ENCODE measurements at regions not wholly inside any gene's neighbourhood (a gene's known extent, or its start where the extent isn't known, plus 50 kb on each side); places are given as distances from the start of the nearest gene placed in this dataset.

DNA sequence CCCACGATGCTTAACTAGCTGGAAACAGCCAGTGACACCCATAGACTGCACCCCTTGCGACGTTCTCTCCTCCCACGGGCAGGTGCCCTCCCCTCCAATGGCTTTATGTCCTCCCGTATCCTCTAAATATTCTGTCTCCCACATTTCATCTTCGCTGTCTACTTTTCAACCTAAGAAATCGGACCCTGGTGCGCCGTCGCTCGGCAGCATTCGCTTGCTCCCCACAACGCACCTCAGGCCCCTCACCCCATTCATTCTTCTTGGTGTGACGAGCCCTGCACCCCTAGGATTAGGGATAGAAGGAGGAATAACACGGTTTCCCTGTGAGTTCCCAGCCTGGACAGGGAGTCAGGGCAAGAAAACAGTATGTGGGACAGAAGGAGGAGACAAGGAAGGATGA, 74.3 kb upstream of the FOXQ1 start:
- CTCF ChIA-PET: no interaction called here
- Histone ChIP-seq H3K9me3 (ENCODE audit: control insufficient read depth, insufficient read depth, low read depth, low read length) (no peaks in the 10 kb centered on the region), H3K36me3 (ENCODE audit: control insufficient read depth in 2 of 2, insufficient read depth in 1 of 2, low read length in 2 of 2) (no peaks in the 10 kb centered on the region), H3K4me1 (ENCODE audit: control insufficient read depth, insufficient read depth, low read length) (no peaks in the 10 kb centered on the region), H3K4me3 (ENCODE audit: low read depth, low read length) (no peak overlapping the region), H3K27ac (ENCODE audit: extremely low read depth, low read depth, low read length) (no peak overlapping the region)
- POLR2A ChIA-PET: no interaction called here
- no peak for TF ChIP-seq ZNF701 (tag by site-specific recombination; IDR thresholded peaks at IDR 0.05)
- no peak for TF ChIP-seq GFI1B (tag by site-specific recombination; IDR thresholded peaks at IDR 0.05)

DNA sequence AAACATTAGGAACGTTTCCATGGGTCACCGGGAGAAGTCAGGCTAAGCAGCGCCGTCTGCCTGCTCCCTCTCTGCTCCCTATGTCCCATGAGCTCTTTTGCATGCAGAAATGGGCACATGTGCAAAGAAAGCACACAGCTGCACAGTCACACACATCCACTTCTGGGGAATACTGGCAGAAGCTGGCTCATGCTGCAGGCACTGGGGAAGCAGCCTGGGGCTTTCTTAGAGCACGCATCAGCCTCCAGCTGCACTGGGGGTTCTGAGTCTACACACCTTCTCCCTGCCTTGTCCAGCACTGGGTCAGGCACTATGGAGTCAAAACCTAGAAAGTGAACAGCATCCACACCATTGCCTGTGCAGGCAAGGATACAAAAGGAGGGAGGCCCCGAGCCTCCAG, 76.1 kb upstream of the FOXQ1 start:
- Histone ChIP-seq H3K4me1 (ENCODE audit: control insufficient read depth, insufficient read depth, low read length) (no peaks in the 10 kb centered on the region), H3K4me3 (ENCODE audit: low read depth, low read length) (no peak overlapping the region), H3K9me3 (ENCODE audit: control insufficient read depth, insufficient read depth, low read depth, low read length) (no peaks in the 10 kb centered on the region), H3K36me3 (ENCODE audit: control insufficient read depth in 2 of 2, insufficient read depth in 1 of 2, low read length in 2 of 2) (no peaks in the 10 kb centered on the region), H3K27ac (ENCODE audit: extremely low read depth, low read depth, low read length) (no peak overlapping the region)
- TF ChIP-seq ZNF394 (tag by site-specific recombination; IDR thresholded peaks at IDR 0.05; ENCODE audit: borderline replicate concordance) (no peak), ZNF350 (tag by site-specific recombination; IDR thresholded peaks at IDR 0.05) (no peak), ZNF514 (tag by site-specific recombination; IDR thresholded peaks at IDR 0.05) (no peak), ZNF585B (tag by site-specific recombination; IDR thresholded peaks at IDR 0.05) (no peak)
- TF ChIP-seq, protein P1, sequence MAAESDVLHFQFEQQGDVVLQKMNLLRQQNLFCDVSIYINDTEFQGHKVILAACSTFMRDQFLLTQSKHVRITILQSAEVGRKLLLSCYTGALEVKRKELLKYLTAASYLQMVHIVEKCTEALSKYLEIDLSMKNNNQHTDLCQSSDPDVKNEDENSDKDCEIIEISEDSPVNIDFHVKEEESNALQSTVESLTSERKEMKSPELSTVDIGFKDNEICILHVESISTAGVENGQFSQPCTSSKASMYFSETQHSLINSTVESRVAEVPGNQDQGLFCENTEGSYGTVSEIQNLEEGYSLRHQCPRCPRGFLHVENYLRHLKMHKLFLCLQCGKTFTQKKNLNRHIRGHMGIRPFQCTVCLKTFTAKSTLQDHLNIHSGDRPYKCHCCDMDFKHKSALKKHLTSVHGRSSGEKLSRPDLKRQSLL (tag by site-specific recombination; IDR thresholded peaks at IDR 0.05): no peak
- CTCF ChIA-PET: no interaction called here
- POLR2A ChIA-PET: interaction anchor here (0.6 kb wide), 1 partner anchor 312 kb away, joined by 4 read pairs; no protein-coding TSS in a partner anchor

GRCh38 chr6:1233924-1234323, 78.0 kb upstream of the FOXQ1 start:
- no peaks in the 10 kb centered on the region for H3K9me3 ChIP-seq (ENCODE audit: control insufficient read depth, insufficient read depth, low read depth, low read length)
- ChIA-PET POLR2A (no interaction called here), CTCF (interaction anchor here (0.6 kb wide), 2 partner anchors 147 to 831 kb away, joined by 3 read pairs; no protein-coding TSS in a partner anchor)
- TF ChIP-seq SP2 (tag by site-specific recombination; IDR thresholded peaks at IDR 0.05) (no peak), ZNF76 (tag by site-specific recombination; IDR thresholded peaks at IDR 0.05; ENCODE audit: borderline replicate concordance, low read depth) (no peak), ZNF280C (tag by site-specific recombination; IDR thresholded peaks at IDR 0.05) (no peak), ZNF112 (tag by site-specific recombination; IDR thresholded peaks at IDR 0.05) (no peak), SALL2 (tag by site-specific recombination; IDR thresholded peaks at IDR 0.05; ENCODE audit: borderline replicate concordance) (no peak), ZNF48 (tag by site-specific recombination; IDR thresholded peaks at IDR 0.05) (no peak), ZSCAN18 (tag by site-specific recombination; IDR thresholded peaks at IDR 0.05) (no peak), OSR2 (tag by site-specific recombination; IDR thresholded peaks at IDR 0.05) (no peak), ZNF391 (tag by site-specific recombination; IDR thresholded peaks at IDR 0.05; ENCODE audit: borderline replicate concordance, low read depth) (no peak), ZNF623 (tag by site-specific recombination; IDR thresholded peaks at IDR 0.05) (no peak)
- TF ChIP-seq, protein P2, sequence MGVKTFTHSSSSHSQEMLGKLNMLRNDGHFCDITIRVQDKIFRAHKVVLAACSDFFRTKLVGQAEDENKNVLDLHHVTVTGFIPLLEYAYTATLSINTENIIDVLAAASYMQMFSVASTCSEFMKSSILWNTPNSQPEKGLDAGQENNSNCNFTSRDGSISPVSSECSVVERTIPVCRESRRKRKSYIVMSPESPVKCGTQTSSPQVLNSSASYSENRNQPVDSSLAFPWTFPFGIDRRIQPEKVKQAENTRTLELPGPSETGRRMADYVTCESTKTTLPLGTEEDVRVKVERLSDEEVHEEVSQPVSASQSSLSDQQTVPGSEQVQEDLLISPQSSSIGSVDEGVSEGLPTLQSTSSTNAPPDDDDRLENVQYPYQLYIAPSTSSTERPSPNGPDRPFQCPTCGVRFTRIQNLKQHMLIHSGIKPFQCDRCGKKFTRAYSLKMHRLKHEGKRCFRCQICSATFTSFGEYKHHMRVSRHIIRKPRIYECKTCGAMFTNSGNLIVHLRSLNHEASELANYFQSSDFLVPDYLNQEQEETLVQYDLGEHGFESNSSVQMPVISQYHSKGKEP (tag by site-specific recombination; IDR thresholded peaks at IDR 0.05): no peak
- no peak overlapping the region for H3K27ac ChIP-seq (ENCODE audit: extremely low read depth, low read depth, low read length)
- no peak overlapping the region for H3K4me3 ChIP-seq (ENCODE audit: low read depth, low read length)
- H3K4me1 ChIP-seq (ENCODE audit: control insufficient read depth, insufficient read depth, low read length): no peaks in the 10 kb centered on the region
- no peaks in the 10 kb centered on the region for H3K36me3 ChIP-seq (ENCODE audit: control insufficient read depth in 2 of 2, insufficient read depth in 1 of 2, low read length in 2 of 2)
